Duodenal mucosa (tissue), 2 donors: ENCODE measurements at regions not wholly inside any gene's neighbourhood (a gene's known extent, or its start where the extent isn't known, plus 50 kb on each side); places are given as distances from the start of the nearest gene placed in this dataset.

Experiments
- H3K27ac ChIP-seq: one replicate; pipeline ENCODE4 v1.7.0; 2013; ENCODE audit warnings: low read depth, low read length
- H3K27me3 ChIP-seq, 2 donors: one replicate each; pipeline ENCODE4 v1.7.0; 2013; ENCODE audit warnings: low read length in 2 of 2, control low read depth in 1 of 2; ENCODE audit not compliant: insufficient read depth in 2 of 2, control insufficient read depth in 1 of 2
- H3K36me3 ChIP-seq, 2 donors: one replicate each; pipeline ENCODE4 v1.7.0; 2013; ENCODE audit warnings: low read length in 2 of 2, control low read depth in 1 of 2; ENCODE audit not compliant: insufficient read depth in 2 of 2, control insufficient read depth in 1 of 2
- H3K4me1 ChIP-seq, 2 donors: one replicate each; pipeline ENCODE4 v1.7.0; 2013; ENCODE audit warnings: low read length in 2 of 2, control low read depth in 1 of 2; ENCODE audit not compliant: insufficient read depth in 2 of 2, control insufficient read depth in 1 of 2
- H3K4me3 ChIP-seq, 2 donors: one replicate each; pipeline ENCODE4 v1.7.0; 2013; ENCODE audit warnings: low read length in 2 of 2, low read depth in 1 of 2
- H3K9ac ChIP-seq, 2 donors: one replicate each; pipeline ENCODE4 v1.7.0; 2013; ENCODE audit warnings: low read length in 2 of 2, low read depth in 1 of 2
- H3K9me3 ChIP-seq, 2 donors: one replicate each; pipeline ENCODE4 v1.7.0; 2013; ENCODE audit warnings: low read length in 2 of 2, control low read depth in 1 of 2; ENCODE audit not compliant: control insufficient read depth in 1 of 2

DNA sequence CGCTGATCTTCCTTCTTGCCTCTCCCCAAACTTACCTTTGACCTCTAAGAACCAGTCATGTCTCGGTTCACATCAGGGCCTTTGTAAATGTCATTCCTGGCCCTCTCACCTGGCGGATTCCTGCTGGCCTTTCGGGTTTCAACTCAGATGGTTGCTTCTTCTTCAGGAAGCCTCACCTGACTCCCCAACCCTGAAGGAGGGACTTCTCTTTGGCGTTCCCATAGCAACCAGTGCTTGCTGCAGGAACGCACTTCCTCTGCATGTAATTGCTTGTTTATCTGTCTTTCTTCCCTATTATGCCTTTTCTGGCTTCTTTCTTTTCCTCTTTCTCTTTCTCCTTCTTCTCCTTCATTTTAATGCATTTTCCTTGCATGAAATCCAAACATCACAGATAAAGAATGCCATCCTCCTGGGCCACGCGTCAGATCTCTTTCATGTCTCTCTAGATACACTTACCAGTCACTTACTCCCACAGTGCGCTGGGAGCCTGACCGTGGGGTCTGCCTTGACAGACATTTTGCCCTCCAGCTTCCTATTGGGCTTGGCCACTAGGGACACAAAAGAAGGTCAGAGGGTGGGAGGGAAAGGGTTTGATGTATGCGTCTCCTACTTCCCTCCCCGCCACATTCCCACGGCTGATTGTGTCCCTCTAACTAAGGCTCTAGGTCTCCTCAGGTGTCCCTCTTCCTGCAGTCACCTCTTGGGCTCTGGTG, 295.7 kb upstream of the TSHZ2 start:
- H3K36me3 ChIP-seq = no peaks in the 10 kb centered on the region
- H3K4me3 ChIP-seq = no peak overlapping the region
- H3K4me1 ChIP-seq = no peaks in the 10 kb centered on the region
- no peak overlapping the region for H3K27ac ChIP-seq
- no peaks in the 10 kb centered on the region for H3K27me3 ChIP-seq
- no peaks in the 10 kb centered on the region for H3K9me3 ChIP-seq
- H3K9ac ChIP-seq = no peak overlapping the region

DNA sequence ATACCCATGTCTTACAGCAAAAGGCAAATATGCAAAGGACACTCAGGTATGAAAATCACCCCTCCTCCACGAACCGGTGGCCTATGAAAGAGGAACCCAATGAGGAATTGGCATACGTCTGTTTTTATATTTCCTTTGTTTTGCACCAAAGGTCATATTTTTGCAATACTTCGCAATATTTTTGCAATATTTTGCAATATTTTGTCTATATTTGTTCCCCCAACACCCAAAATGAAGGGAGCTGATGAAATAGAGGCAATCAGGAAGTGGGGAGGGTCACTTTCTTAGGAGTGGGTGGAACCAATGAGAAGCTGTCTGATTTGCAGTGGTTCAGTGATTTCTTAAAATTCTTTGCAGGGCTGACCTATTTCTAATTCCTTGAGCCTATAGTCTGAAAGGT, 296.8 kb upstream of the TSHZ2 start:
- H3K36me3 ChIP-seq = no peaks in the 10 kb centered on the region
- H3K9ac ChIP-seq = no peak overlapping the region
- H3K4me3 ChIP-seq = no peak overlapping the region
- H3K27ac ChIP-seq = no peak overlapping the region
- no peaks in the 10 kb centered on the region for H3K27me3 ChIP-seq
- no peaks in the 10 kb centered on the region for H3K4me1 ChIP-seq
- no peaks in the 10 kb centered on the region for H3K9me3 ChIP-seq

DNA sequence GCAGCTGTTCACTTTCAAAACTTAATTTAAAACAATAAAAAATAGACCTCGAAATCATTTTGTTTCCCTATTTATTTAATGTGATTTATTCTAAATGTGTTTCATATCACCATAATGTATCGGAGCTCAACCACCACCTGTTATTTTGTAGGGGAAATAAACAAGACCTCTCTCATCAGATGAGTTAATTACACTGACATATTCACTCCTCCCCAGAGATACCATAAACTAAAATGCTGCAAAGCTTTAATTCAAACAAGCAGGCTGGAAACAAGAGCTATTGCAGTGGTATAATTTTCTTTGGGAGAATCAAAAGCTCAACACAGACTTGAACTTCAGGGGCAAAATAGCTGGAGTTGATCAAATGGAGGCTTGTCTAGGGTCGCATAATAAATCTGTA, 303.5 kb upstream of the TSHZ2 start:
- H3K27me3 ChIP-seq = no peaks in the 10 kb centered on the region
- no peak overlapping the region for H3K27ac ChIP-seq
- H3K4me3 ChIP-seq = no peak overlapping the region
- H3K36me3 ChIP-seq = no peaks in the 10 kb centered on the region
- H3K9ac ChIP-seq = no peak overlapping the region
- no peaks in the 10 kb centered on the region for H3K4me1 ChIP-seq
- H3K9me3 ChIP-seq = no peaks in the 10 kb centered on the region

DNA sequence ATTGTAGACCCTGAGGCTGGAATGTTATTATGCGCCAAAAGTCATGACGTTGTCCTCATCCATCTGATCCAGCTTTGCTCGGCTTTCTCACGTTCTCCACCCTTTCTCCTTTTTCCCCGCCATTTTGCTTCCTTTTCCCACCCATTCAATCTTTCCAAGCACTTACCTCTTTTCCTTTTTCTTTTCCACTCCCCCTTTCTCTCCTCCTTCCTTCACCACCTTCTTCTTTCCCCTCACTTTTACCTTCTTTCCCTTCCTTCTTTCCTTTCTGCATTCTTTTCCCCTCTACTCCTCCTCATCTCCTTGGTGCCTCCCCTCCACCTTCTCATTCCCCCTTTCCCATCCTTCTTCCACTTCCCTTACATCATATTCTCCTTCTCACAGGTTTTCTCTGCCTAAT, 304.8 kb upstream of the TSHZ2 start:
- Histone ChIP-seq H3K36me3 (no peaks in the 10 kb centered on the region), H3K4me1 (no peaks in the 10 kb centered on the region), H3K4me3 (no peak overlapping the region), H3K9ac (no peak overlapping the region), H3K27me3 (no peaks in the 10 kb centered on the region), H3K27ac (no peak overlapping the region), H3K9me3 (no peaks in the 10 kb centered on the region)

DNA sequence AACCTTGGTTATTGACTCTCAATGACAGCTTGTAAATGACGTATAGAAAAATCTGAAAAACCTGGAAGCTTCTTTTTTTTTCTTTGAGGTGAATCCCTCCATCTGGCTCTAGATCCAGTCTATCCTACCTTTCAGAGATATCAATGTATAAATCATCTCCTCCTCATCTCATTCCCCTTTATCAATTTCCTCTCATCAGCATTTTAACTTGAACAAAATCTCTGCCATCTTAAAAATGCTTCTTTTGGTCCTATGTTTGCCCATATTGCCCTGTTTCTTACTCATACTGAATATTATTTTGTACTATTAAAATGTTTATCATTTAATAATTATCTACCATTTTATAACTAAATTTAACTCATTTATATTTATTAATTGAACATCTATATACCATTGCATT, 306.7 kb upstream of the TSHZ2 start:
- Histone ChIP-seq H3K4me1 (no peaks in the 10 kb centered on the region), H3K9ac (no peak overlapping the region), H3K4me3 (no peak overlapping the region), H3K27me3 (no peaks in the 10 kb centered on the region), H3K9me3 (no peaks in the 10 kb centered on the region), H3K27ac (no peak overlapping the region), H3K36me3 (no peaks in the 10 kb centered on the region)

DNA sequence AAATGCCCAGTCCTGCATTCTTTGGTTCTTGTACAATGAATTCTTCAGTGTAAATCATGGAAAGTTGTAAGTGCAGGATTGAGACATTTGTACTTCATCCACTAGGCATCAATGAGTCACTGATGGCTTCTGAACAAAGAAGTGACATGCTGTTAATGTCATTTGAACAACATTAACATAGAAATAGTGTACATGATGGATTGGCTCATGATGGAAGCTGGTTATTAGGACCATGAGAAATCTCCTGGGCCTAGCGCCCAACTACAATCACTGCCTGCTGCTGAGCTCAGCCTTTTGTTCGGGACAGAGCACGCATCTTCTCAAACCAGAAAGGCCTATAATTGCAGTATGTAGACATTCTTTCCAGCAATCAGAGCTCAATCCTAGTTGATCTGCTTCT, 316.8 kb upstream of the TSHZ2 start:
- no peaks in the 10 kb centered on the region for H3K27me3 ChIP-seq
- H3K9ac ChIP-seq = no peak overlapping the region
- no peak overlapping the region for H3K4me3 ChIP-seq
- H3K27ac ChIP-seq = no peak overlapping the region
- no peaks in the 10 kb centered on the region for H3K4me1 ChIP-seq
- no peaks in the 10 kb centered on the region for H3K36me3 ChIP-seq
- no peaks in the 10 kb centered on the region for H3K9me3 ChIP-seq

DNA sequence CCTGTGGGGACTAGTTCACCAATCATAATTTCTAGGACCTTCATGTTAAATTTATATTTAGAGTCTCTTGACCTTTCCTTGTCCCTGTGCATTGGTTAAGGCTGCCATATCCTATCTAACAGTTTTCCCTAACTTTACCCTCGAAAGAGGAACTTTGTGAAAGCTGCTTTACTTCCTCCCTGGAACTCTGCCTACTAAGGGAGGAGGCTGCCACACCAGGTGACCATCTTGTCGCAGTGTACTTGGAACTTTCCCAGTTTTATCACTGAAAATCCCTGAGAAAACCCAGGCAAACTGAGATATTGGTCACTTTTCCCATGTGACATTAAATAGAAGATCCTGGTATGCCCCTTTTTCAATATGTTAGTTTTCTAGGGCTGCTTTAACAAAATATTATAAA, 317.6 kb upstream of the TSHZ2 start:
- H3K27me3 ChIP-seq = no peaks in the 10 kb centered on the region

DNA sequence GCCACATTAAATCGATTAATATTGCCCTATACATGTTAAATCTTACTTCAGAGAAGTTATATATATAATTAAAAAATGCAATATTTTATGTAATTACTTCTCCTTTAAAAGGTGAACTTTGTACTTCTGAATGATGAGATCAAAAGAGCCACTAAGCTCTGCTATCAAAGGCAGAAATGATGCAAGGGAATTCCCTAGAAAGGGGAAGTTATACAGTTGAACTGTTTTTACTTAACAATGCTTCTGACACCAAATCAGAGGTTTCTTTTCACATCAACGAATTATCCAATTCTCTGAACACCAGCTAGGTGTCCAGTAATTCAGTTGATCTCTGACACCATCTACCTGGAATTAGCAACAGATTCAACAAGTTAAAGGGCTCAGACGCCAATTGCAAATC, 319.9 kb upstream of the TSHZ2 start:
- H3K36me3 ChIP-seq = no peaks in the 10 kb centered on the region
- H3K4me1 ChIP-seq = no peaks in the 10 kb centered on the region

More for the DNA sequence above, 317.6 kb upstream of the TSHZ2 start:
- Histone ChIP-seq H3K27ac (no peak overlapping the region), H3K9me3 (no peaks in the 10 kb centered on the region), H3K9ac (no peak overlapping the region), H3K36me3 (no peaks in the 10 kb centered on the region), H3K4me1 (no peaks in the 10 kb centered on the region), H3K4me3 (no peak overlapping the region)

DNA sequence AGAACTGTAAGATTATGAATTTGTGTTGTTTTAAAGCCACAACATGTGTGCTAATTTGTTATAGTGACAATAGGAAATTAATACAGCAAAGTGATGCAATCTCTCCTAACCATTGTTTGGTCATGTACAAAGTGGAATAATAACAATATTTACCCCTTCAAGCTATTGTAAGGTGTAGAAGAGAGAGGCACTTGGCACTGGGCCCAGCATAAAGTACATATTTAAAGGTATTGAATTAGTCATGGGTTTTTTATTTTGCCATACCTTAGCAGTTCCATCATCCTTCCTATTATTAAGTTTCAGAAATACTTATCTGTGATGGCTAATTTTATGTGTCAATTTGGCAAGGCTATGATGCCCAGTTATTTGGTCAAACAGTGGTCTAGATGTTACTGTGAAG, 322.4 kb upstream of the TSHZ2 start:
- no peak overlapping the region for H3K4me3 ChIP-seq
- H3K4me1 ChIP-seq = no peaks in the 10 kb centered on the region
- no peak overlapping the region for H3K27ac ChIP-seq
- no peak overlapping the region for H3K9ac ChIP-seq
- no peaks in the 10 kb centered on the region for H3K27me3 ChIP-seq
- no peaks in the 10 kb centered on the region for H3K36me3 ChIP-seq
- H3K9me3 ChIP-seq = no peaks in the 10 kb centered on the region

More for the DNA sequence above, 319.9 kb upstream of the TSHZ2 start:
- no peaks in the 10 kb centered on the region for H3K9me3 ChIP-seq
- no peak overlapping the region for H3K4me3 ChIP-seq
- H3K27me3 ChIP-seq = no peaks in the 10 kb centered on the region
- H3K9ac ChIP-seq = no peak overlapping the region
- no peak overlapping the region for H3K27ac ChIP-seq

DNA sequence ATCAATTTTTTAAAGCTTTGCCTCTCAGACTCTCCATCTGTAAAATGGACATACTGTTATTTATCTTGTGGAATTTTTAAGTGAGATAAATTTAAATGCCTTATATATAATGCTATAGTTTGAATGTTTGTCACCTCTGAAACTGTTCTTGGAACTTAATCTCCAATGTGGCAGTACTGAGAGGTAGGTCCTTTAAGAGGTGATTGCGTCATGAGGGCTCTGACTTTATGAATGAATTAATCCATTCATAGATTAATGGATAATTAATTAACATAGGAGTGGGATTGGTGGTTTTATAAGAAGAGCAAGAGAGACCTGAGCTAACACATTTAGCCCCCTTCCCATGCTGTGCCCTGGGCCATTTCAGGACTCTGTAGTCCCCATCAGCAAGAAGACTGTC, 326.3 kb upstream of the TSHZ2 start:
- H3K36me3 ChIP-seq = no peaks in the 10 kb centered on the region
- H3K9ac ChIP-seq = no peak overlapping the region
- no peaks in the 10 kb centered on the region for H3K4me1 ChIP-seq
- no peak overlapping the region for H3K4me3 ChIP-seq
- no peak overlapping the region for H3K27ac ChIP-seq
- no peaks in the 10 kb centered on the region for H3K27me3 ChIP-seq
- H3K9me3 ChIP-seq = no peaks in the 10 kb centered on the region

DNA sequence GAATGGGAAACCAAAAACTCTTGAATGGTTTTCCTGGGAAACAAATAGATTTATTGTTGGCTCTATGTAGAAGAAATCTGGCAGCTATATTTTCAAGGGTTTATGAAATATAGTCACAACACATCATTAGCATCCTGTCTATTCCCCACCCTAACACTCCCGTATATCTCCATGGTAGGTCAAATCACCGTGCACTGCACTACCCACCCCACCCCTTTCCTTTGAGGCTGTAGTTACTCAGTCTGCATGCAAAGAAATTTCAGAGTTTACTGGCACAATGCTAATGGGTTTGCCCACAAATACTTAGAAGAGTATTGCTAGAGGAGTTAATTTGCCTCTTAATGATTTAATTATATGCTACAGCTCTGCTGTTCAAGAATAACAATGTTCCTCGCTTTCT, 329.1 kb upstream of the TSHZ2 start:
- Histone ChIP-seq H3K36me3 (no peaks in the 10 kb centered on the region), H3K4me1 (no peaks in the 10 kb centered on the region), H3K9me3 (no peaks in the 10 kb centered on the region), H3K27me3 (no peaks in the 10 kb centered on the region), H3K27ac (no peak overlapping the region), H3K4me3 (no peak overlapping the region), H3K9ac (no peak overlapping the region)
